Astrocyte (in vitro differentiated cells and primary cell): ENCODE measurements at regions not wholly inside any gene's neighbourhood (a gene's known extent, or its start where the extent isn't known, plus 50 kb on each side); places are given as distances from the start of the nearest gene placed in this dataset.

Experiments used
- DNase-seq: peaks from one replicate; pipeline ENCODE4 v3.0.0-alpha.2; 2010; ENCODE audit warnings: low read depth
- FAIRE-seq: peaks from 2 replicates; lab custom pipeline; 2011; peaks lifted over from hg19 to GRCh38; lab: Jason Lieb, UNC
- H2AFZ ChIP-seq: 2 replicates; pipeline ENCODE4 v1.6.0; 2012; ENCODE audit warnings: low read depth, low read length, inconsistent platforms
- H3K27ac ChIP-seq: 2 replicates; pipeline ENCODE4 v1.5.1; 2011; ENCODE audit warnings: low read depth, low read length, inconsistent platforms
- H3K27me3 ChIP-seq: 2 replicates; pipeline ENCODE4 v1.6.0; 2011; ENCODE audit warnings: low read length, inconsistent platforms; ENCODE audit not compliant: insufficient read depth
- H3K36me3 ChIP-seq: 2 replicates; pipeline ENCODE4 v1.5.1; 2011; ENCODE audit warnings: low read length, inconsistent platforms; ENCODE audit not compliant: insufficient read depth
- H3K4me1 ChIP-seq: 2 replicates; pipeline ENCODE4 v1.5.1; 2011; ENCODE audit warnings: low read length, inconsistent platforms; ENCODE audit not compliant: insufficient read depth
- H3K4me2 ChIP-seq: 2 replicates; pipeline ENCODE4 v1.6.0; 2012; ENCODE audit warnings: low read length, inconsistent platforms
- H3K4me3 ChIP-seq: 2 replicates; pipeline ENCODE4 v1.5.1; 2011; ENCODE audit warnings: low read depth, mild to moderate bottlenecking, low read length, inconsistent platforms; ENCODE audit not compliant: insufficient read depth
- H3K79me2 ChIP-seq: 2 replicates; pipeline ENCODE4 v1.6.0; 2012; ENCODE audit warnings: mild to moderate bottlenecking, low read length, inconsistent platforms; ENCODE audit not compliant: insufficient read depth
- H3K9ac ChIP-seq: 2 replicates; pipeline ENCODE4 v1.6.0; 2012; ENCODE audit warnings: mild to moderate bottlenecking, low read length, inconsistent platforms
- H3K9me3 ChIP-seq: 2 replicates; pipeline ENCODE4 v1.5.1; 2012; ENCODE audit warnings: low read depth, mild to moderate bottlenecking, low read length, inconsistent platforms; ENCODE audit not compliant: insufficient read depth
- H4K20me1 ChIP-seq: 2 replicates; pipeline ENCODE4 v1.6.0; 2012; ENCODE audit warnings: low read length, inconsistent platforms; ENCODE audit not compliant: insufficient read depth
- H3K27ac Mint-ChIP-seq: one replicate; pipeline ENCODE4 v1.8.0; 2021; ENCODE audit warnings: mild to moderate bottlenecking, mixed read lengths; ENCODE audit not compliant: unreplicated experiment
- H3K27me3 Mint-ChIP-seq: one replicate; pipeline ENCODE4 v1.8.0; 2021; ENCODE audit warnings: low read depth, mixed read lengths; ENCODE audit not compliant: unreplicated experiment
- H3K36me3 Mint-ChIP-seq: one replicate; pipeline ENCODE4 v1.8.0; 2021; ENCODE audit warnings: low read depth, mixed read lengths; ENCODE audit not compliant: unreplicated experiment
- H3K4me1 Mint-ChIP-seq: one replicate; pipeline ENCODE4 v1.8.0; 2021; ENCODE audit warnings: low read depth, mixed read lengths; ENCODE audit not compliant: unreplicated experiment
- H3K4me3 Mint-ChIP-seq: one replicate; pipeline ENCODE4 v1.8.0; 2021; ENCODE audit warnings: mild to moderate bottlenecking, moderate library complexity, mixed read lengths; ENCODE audit not compliant: unreplicated experiment
- H3K9me3 Mint-ChIP-seq: one replicate; pipeline ENCODE4 v1.8.0; 2021; ENCODE audit warnings: mild to moderate bottlenecking, mixed read lengths; ENCODE audit not compliant: unreplicated experiment
- EZH2 ChIP-seq: IDR thresholded peaks from 2 replicates; pipeline ENCODE4 v1.6.1; 2012; ENCODE audit warnings: mild to moderate bottlenecking, low read length, inconsistent platforms; ENCODE audit not compliant: insufficient read depth
- TF ChIP-seq, protein P1 (sequence below): IDR thresholded peaks from 2 replicates; pipeline ENCODE4 v1.5.1; 2011; ENCODE audit warnings: low read depth, mild to moderate bottlenecking, inconsistent platforms, low read length, moderate library complexity; ENCODE audit not compliant: insufficient read depth

GRCh38 chrX:39117101-39117500 lies 315.8 kb downstream of the MID1IP1 start:
- Histone ChIP-seq H3K4me2 (no peak overlapping the region), H3K4me3 (no peak overlapping the region), H3K79me2 (no peaks in the 10 kb centered on the region), H2AFZ (no peak overlapping the region), H3K27ac (no peak overlapping the region), H3K9me3 (no peaks in the 10 kb centered on the region), H4K20me1 (no peaks in the 10 kb centered on the region), H3K4me1 (no peaks in the 10 kb centered on the region), H3K27me3 (no peaks in the 10 kb centered on the region), H3K36me3 (no peaks in the 10 kb centered on the region), H3K9ac (no peak overlapping the region)
- no peak overlapping the region for H3K27ac Mint-ChIP-seq
- H3K27me3 Mint-ChIP-seq = peaks cover 2% of the 10 kb centered on the region
- no peaks in the 10 kb centered on the region for H3K4me1 Mint-ChIP-seq
- H3K36me3 Mint-ChIP-seq = no peaks in the 10 kb centered on the region
- H3K9me3 Mint-ChIP-seq = no peaks in the 10 kb centered on the region
- TF ChIP-seq, protein P1, sequence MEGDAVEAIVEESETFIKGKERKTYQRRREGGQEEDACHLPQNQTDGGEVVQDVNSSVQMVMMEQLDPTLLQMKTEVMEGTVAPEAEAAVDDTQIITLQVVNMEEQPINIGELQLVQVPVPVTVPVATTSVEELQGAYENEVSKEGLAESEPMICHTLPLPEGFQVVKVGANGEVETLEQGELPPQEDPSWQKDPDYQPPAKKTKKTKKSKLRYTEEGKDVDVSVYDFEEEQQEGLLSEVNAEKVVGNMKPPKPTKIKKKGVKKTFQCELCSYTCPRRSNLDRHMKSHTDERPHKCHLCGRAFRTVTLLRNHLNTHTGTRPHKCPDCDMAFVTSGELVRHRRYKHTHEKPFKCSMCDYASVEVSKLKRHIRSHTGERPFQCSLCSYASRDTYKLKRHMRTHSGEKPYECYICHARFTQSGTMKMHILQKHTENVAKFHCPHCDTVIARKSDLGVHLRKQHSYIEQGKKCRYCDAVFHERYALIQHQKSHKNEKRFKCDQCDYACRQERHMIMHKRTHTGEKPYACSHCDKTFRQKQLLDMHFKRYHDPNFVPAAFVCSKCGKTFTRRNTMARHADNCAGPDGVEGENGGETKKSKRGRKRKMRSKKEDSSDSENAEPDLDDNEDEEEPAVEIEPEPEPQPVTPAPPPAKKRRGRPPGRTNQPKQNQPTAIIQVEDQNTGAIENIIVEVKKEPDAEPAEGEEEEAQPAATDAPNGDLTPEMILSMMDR = no peak
- TF ChIP-seq EZH2 = no peak
- H3K4me3 Mint-ChIP-seq = no peak overlapping the region
- peak; percentile 97 for FAIRE-seq
- DNase-seq = no peak

- DNase-seq = no peak
- Mint-ChIP-seq H3K27me3 (peaks cover 7% of the 10 kb centered on the region), H3K9me3 (peaks cover 2% of the 10 kb centered on the region), H3K4me3 (no peak overlapping the region), H3K27ac (no peak overlapping the region), H3K36me3 (no peaks in the 10 kb centered on the region), H3K4me1 (no peaks in the 10 kb centered on the region)
- FAIRE-seq = no peak
- no peak overlapping the region for H3K4me2 ChIP-seq
- H3K4me1 ChIP-seq = no peaks in the 10 kb centered on the region
- no peaks in the 10 kb centered on the region for H3K27me3 ChIP-seq
- H2AFZ ChIP-seq = no peak overlapping the region
- no peak overlapping the region for H3K4me3 ChIP-seq
- H3K79me2 ChIP-seq = no peaks in the 10 kb centered on the region
- no peaks in the 10 kb centered on the region for H3K9me3 ChIP-seq
- TF ChIP-seq, protein P1 = no peak
- no peak for TF ChIP-seq EZH2
- no peak overlapping the region for H3K9ac ChIP-seq
- H4K20me1 ChIP-seq = no peaks in the 10 kb centered on the region
- H3K36me3 ChIP-seq = no peaks in the 10 kb centered on the region
- no peak overlapping the region for H3K27ac ChIP-seq
These were observed 320.6 kb downstream of the MID1IP1 start for GRCh38 chrX:39121903-39122302.

DNA sequence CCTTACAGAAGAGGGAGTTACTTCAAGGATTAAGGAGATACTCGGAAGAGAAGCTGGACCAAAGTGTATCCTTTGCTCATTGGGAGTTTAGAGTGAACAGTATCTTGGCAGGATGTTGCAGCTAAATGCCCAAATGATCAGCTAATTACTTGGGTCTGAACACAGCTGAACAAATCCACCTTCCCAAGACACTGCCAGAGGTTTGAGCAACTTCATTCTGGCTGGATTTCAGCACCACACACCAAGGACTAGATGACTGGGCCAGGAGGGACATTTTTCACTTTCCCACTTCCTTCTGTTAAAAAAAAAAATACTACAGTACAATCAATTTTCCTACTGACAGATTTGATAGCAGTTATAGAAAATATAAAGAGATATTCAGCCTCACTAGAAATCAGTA lies 324.6 kb downstream of the MID1IP1 start:
- H3K27me3 Mint-ChIP-seq = peaks cover 7% of the 10 kb centered on the region

More for the DNA sequence above, 324.6 kb downstream of the MID1IP1 start:
- Mint-ChIP-seq H3K4me1 (no peaks in the 10 kb centered on the region), H3K4me3 (no peak overlapping the region), H3K27ac (no peak overlapping the region), H3K9me3 (peaks cover 2% of the 10 kb centered on the region), H3K36me3 (no peaks in the 10 kb centered on the region)
- Histone ChIP-seq H3K9me3 (no peaks in the 10 kb centered on the region), H3K27ac (no peak overlapping the region), H3K4me2 (no peak overlapping the region), H4K20me1 (no peaks in the 10 kb centered on the region), H3K27me3 (no peaks in the 10 kb centered on the region), H3K79me2 (no peaks in the 10 kb centered on the region), H3K36me3 (no peaks in the 10 kb centered on the region), H3K4me3 (no peak overlapping the region), H2AFZ (no peak overlapping the region), H3K9ac (no peak overlapping the region), H3K4me1 (no peaks in the 10 kb centered on the region)
- DNase-seq (peak; percentile 3), FAIRE-seq (peak; percentile 83)
- TF ChIP-seq, protein P1 = no peak
- TF ChIP-seq EZH2 = no peak
